Mesothelial cell of epicardium (in vitro differentiated cells): ENCODE measurements at regions not wholly inside any gene's neighbourhood (a gene's known extent, or its start where the extent isn't known, plus 50 kb on each side); places are given as distances from the start of the nearest gene placed in this dataset.
"Not testable (repeated sequence)": the region's sequence is repeated elsewhere in the genome, so short reads cannot be mapped to it uniquely, and the experiment has no call there.

Source experiments
- DNase-seq, 2 experiments: peaks; one replicate each; pipeline ENCODE4 v3.0.0; 2021; ENCODE audit warnings: low spot score in 2 of 2; ENCODE audit not compliant: unreplicated experiment in 2 of 2
- H3K27ac Mint-ChIP-seq: 2 replicates; pipeline ENCODE4 v1.8.0; 2021; ENCODE audit warnings: mixed read lengths
- H3K27me3 Mint-ChIP-seq: 2 replicates; pipeline ENCODE4 v1.8.0; 2021; ENCODE audit warnings: low read depth, mixed read lengths
- H3K36me3 Mint-ChIP-seq: 2 replicates; pipeline ENCODE4 v1.8.0; 2021; ENCODE audit warnings: mixed read lengths
- H3K4me1 Mint-ChIP-seq: 2 replicates; pipeline ENCODE4 v1.8.0; 2021; ENCODE audit warnings: mixed read lengths
- H3K4me3 Mint-ChIP-seq: 2 replicates; pipeline ENCODE4 v1.8.0; 2021; ENCODE audit warnings: mild to moderate bottlenecking, moderate library complexity, mixed read lengths
- H3K9me3 Mint-ChIP-seq: 2 replicates; pipeline ENCODE4 v1.8.0; 2021; ENCODE audit warnings: mixed read lengths
- CTCF ChIP-seq: fragments of 200-600 bp; sonication (generic); IDR thresholded peaks from one replicate; pipeline ENCODE4 v1.5.0; 2021; ENCODE audit warnings: antibody characterized with exemption; ENCODE audit not compliant: unreplicated experiment

- no peak for DNase-seq
- peak overlapping the region; percentile 75 for H3K27ac Mint-ChIP-seq
- no peaks in the 10 kb centered on the region for H3K36me3 Mint-ChIP-seq
- H3K27me3 Mint-ChIP-seq = no peaks in the 10 kb centered on the region
- peaks cover 14% of the 10 kb centered on the region for H3K4me1 Mint-ChIP-seq
- H3K9me3 Mint-ChIP-seq = peaks cover 13% of the 10 kb centered on the region
- no peak for TF ChIP-seq CTCF
- H3K4me3 Mint-ChIP-seq = no peak overlapping the region
Observed at GRCh38 chr18:40258311-40258710, 1696.7 kb upstream of the PIK3C3 start.

- Mint-ChIP-seq H3K4me1 (peaks cover 4% of the 10 kb centered on the region), H3K27ac (no peak overlapping the region), H3K4me3 (no peak overlapping the region), H3K36me3 (no peaks in the 10 kb centered on the region), H3K9me3 (peaks cover 4% of the 10 kb centered on the region), H3K27me3 (no peaks in the 10 kb centered on the region)
- no peak for DNase-seq
- TF ChIP-seq CTCF = no peak
Observed at GRCh38 chr18:40250236-40250635, 1704.8 kb upstream of the PIK3C3 start.

- no peak overlapping the region for H3K4me3 Mint-ChIP-seq
- peaks cover 4% of the 10 kb centered on the region for H3K4me1 Mint-ChIP-seq
- peaks cover 4% of the 10 kb centered on the region for H3K9me3 Mint-ChIP-seq
- no peak for TF ChIP-seq CTCF
- no peaks in the 10 kb centered on the region for H3K36me3 Mint-ChIP-seq
- DNase-seq = no peak
- no peaks in the 10 kb centered on the region for H3K27me3 Mint-ChIP-seq
- no peak overlapping the region for H3K27ac Mint-ChIP-seq
Observed at GRCh38 chr18:40249390-40250080, 1705.5 kb upstream of the PIK3C3 start.

- H3K4me1 Mint-ChIP-seq, H3K4me3 Mint-ChIP-seq, DNase-seq, H3K36me3 Mint-ChIP-seq, H3K27ac Mint-ChIP-seq, H3K27me3 Mint-ChIP-seq, H3K9me3 Mint-ChIP-seq: not testable (repeated sequence)
Observed at GRCh38 chr18:40245612-40246011, 1709.4 kb upstream of the PIK3C3 start.

DNA sequence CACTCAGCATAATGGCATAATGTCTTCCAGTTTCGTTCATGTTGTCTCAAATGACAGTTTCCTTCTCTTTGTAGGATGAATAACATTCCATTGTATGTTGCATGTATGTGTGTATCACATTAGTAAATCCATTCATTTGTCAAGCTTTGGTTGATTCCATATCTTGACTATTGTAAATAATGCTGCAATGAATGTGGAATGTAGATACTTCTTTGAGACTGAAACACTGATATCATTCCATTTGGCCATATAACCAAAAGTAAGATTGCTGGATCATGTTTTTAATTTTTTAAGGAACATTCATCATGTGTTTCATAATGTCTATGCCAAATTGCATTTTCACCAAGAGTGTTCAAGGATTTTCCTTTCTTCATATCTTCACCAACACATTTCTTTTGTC is 1711.4 kb upstream of the PIK3C3 start:
- H3K4me3 Mint-ChIP-seq = no peak overlapping the region

GRCh38 chr18:40235836-40236235 is 1719.2 kb upstream of the PIK3C3 start:
- no peaks in the 10 kb centered on the region for H3K27me3 Mint-ChIP-seq
- TF ChIP-seq CTCF = no peak
- peaks cover 16% of the 10 kb centered on the region for H3K4me1 Mint-ChIP-seq
- no peak overlapping the region for H3K4me3 Mint-ChIP-seq
- H3K27ac Mint-ChIP-seq = no peak overlapping the region
- no peak for DNase-seq
- peaks cover 5% of the 10 kb centered on the region for H3K9me3 Mint-ChIP-seq
- H3K36me3 Mint-ChIP-seq = no peaks in the 10 kb centered on the region

More for the DNA sequence above, 1711.4 kb upstream of the PIK3C3 start:
- H3K27me3 Mint-ChIP-seq = no peaks in the 10 kb centered on the region
- TF ChIP-seq CTCF = no peak
- H3K9me3 Mint-ChIP-seq = peaks cover 4% of the 10 kb centered on the region
- H3K4me1 Mint-ChIP-seq = peaks cover 8% of the 10 kb centered on the region
- no peak overlapping the region for H3K27ac Mint-ChIP-seq
- H3K36me3 Mint-ChIP-seq = no peaks in the 10 kb centered on the region
- no peak for DNase-seq
